Esophagus squamous epithelium (tissue), 5 donors: ENCODE measurements at regions not wholly inside any gene's neighbourhood (a gene's known extent, or its start where the extent isn't known, plus 50 kb on each side); places are given as distances from the start of the nearest gene placed in this dataset.

ENCODE experiments used
- DNase-seq: peaks from one replicate; lab custom pipeline; 2025; lab: John Stamatoyannopoulos, UW
- H3K27ac ChIP-seq, 4 donors: fragments of 200-600 bp; sonication (generic); one replicate each; pipeline ENCODE4 v1.5.1; 2016 to 2019; ENCODE audit warnings: mild to moderate bottlenecking in 1 of 4
- H3K27me3 ChIP-seq, 4 donors: fragments of 200-600 bp; sonication (generic); 1 replicate in 3 of 4; 2 replicates in 1 of 4; pipeline versions ENCODE4 v1.5.1 to v1.6.0; 2017 to 2021; ENCODE audit warnings: antibody characterized with exemption in 1 of 4
- H3K36me3 ChIP-seq, 3 donors: fragments of 200-600 bp; sonication (generic); one replicate each; pipeline ENCODE4 v1.5.1; 2016 to 2019
- H3K4me1 ChIP-seq, 3 donors: fragments of 200-600 bp; sonication (generic); one replicate each; pipeline ENCODE4 v1.5.1; 2017 to 2019
- H3K4me3 ChIP-seq, 4 donors: fragments of 200-600 bp; sonication (generic); 1 replicate in 3 of 4; 2 replicates in 1 of 4; pipeline ENCODE4 v1.5.1; 2016 to 2019; ENCODE audit warnings: mild to moderate bottlenecking in 2 of 4, moderate library complexity in 1 of 4
- H3K9me3 ChIP-seq, 3 donors: fragments of 200-600 bp; sonication (generic); one replicate each; pipeline ENCODE4 v1.5.1; 2016 to 2019
- CTCF ChIP-seq, 6 experiments: fragments of 450-650 bp in 4 of 6; fragments of 200-600 bp in 2 of 6; sonication (generic) in 2 of 6; IDR thresholded peaks; one replicate each; pipeline ENCODE4 v1.5.1; 2016 to 2019; ENCODE audit warnings: antibody characterized with exemption in 6 of 6, mild to moderate bottlenecking in 4 of 6, moderate library complexity in 4 of 6
- POLR2A ChIP-seq, 4 donors: fragments of 450-650 bp; IDR thresholded peaks; one replicate each; pipeline ENCODE4 v1.6.1; 2017; ENCODE audit warnings: antibody characterized with exemption in 4 of 4, mild to moderate bottlenecking in 4 of 4, moderate library complexity in 3 of 4
- WGBS, 2 donors: methylation state at CpG; one replicate each; pipeline ENCODE4 v1.1.5; 2018; 5-methylcytosine and 5-hydroxymethylcytosine counted together
- intact Hi-C: fragments of 100-400 bp; cut with DNase I; formaldehyde crosslinking; loops from one replicate; pipeline ENCODE4 v1.15.0; 2022
- donor health status: DM: yes; HTN: yes; CAD: no.

DNA sequence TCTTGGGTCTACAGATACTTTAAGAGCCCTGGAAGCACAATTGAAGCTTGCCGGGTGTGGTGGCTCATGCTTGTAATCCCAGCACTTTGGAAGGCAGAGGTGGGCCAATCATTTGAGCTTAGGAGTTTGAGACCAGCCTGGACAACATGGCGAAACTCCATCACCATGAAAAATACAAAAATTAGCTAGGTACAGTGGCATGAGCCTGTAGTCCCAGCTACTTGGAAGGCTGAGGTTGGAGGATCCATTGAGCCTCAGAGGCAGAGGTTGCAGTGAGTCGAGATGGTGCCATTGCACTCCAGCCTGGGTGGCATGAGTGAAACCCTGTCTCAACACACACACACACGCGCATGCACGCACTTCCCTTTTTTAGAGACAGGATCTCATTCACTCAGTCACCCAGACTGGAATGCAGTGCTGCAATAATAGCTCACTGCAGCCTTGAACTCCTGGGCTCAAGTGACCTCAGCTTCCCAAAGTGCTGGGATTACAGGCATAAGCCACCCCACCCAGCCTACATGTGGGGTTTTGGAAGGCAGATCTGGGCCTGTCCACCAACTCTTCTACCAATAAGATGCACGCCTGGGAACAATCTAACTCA is 182.5 kb upstream of the JARID2 start:
- peak overlapping the region; percentile 33 to 69 (median 49) for H3K27ac ChIP-seq

DNA sequence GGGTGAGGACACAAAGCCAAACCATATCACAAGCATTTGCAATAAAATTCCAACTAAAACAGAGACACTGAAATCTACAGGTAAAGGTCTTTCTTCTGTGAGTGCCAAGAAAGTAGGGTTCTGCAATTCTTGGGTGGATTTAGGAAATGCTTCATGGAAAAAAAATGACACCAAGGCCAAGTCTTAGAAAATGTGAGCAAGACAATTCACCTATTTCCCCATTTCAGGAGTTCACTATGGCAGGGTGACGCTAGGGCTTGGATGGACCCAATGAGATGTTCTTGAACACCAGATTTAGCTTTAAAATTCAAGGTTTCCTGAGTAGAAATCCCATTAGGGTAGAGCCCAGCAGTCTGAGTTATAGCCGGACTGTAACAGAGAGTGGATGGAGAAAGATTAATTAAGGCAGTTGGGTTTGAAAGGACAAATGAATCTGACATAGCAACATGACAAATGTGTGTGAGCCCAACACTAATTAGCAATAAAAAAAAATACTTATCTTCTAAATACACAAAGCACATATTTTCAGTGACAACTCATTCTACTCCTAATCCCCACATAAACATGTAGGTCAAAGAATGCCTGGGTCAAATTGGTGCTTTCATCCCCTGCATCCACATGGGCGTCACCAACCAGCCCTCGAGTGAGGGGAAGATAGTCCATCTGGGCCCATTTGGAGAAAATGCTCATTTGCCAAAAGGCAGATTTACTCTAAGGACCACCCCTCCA is 180.4 kb upstream of the JARID2 start:
- intact Hi-C loops: no loop called here
- no peak for TF ChIP-seq CTCF (IDR thresholded peaks at IDR 0.05)
- TF ChIP-seq POLR2A (IDR thresholded peaks at IDR 0.05): no peak
- 61 to 63% methylated on average over 4 of the region's 4 CpGs for WGBS, 2 donors

More for the DNA sequence above, 182.5 kb upstream of the JARID2 start:
- intact Hi-C loops: no loop called here
- Histone ChIP-seq H3K9me3 (peaks cover 0 to 6% (median 0%) of the 10 kb centered on the region in 3 donors), H3K4me3 (no peak overlapping the region), H3K27me3 (no peaks in the 10 kb centered on the region), H3K4me1 (peaks cover 4 to 55% (median 25%) of the 10 kb centered on the region in 3 donors), H3K36me3 (no peaks in the 10 kb centered on the region)
- no peak for DNase-seq
- TF ChIP-seq POLR2A (IDR thresholded peaks at IDR 0.05) (no peak), CTCF (IDR thresholded peaks at IDR 0.05) (no peak)
- 60% methylated on average over 5 to 7 of the region's 7 CpGs for WGBS, 2 donors

GRCh38 chr6:15066089-15066758 is 179.6 kb upstream of the JARID2 start:
- WGBS, 2 donors: 18 to 38% methylated on average over 7 of the region's 7 CpGs
- Histone ChIP-seq H3K27ac (peak overlapping the region; percentile 71 to 89 (median 79)), H3K4me1 (peaks cover 4 to 61% (median 25%) of the 10 kb centered on the region in 3 donors), H3K9me3 (no peaks in the 10 kb centered on the region), H3K27me3 (no peaks in the 10 kb centered on the region), H3K36me3 (no peaks in the 10 kb centered on the region), H3K4me3 (no peak overlapping the region)
- no peak for TF ChIP-seq CTCF (IDR thresholded peaks at IDR 0.05)
- no peak for TF ChIP-seq POLR2A (IDR thresholded peaks at IDR 0.05)
- intact Hi-C loops: no loop called here
- no peak for DNase-seq

More for the DNA sequence above, 180.4 kb upstream of the JARID2 start:
- peak overlapping the region; percentile 71 to 89 (median 79) for H3K27ac ChIP-seq
- H3K9me3 ChIP-seq: no peaks in the 10 kb centered on the region
- no peak for DNase-seq
- no peaks in the 10 kb centered on the region for H3K36me3 ChIP-seq
- peaks cover 4 to 56% (median 25%) of the 10 kb centered on the region in 3 donors for H3K4me1 ChIP-seq
- no peaks in the 10 kb centered on the region for H3K27me3 ChIP-seq
- H3K4me3 ChIP-seq: no peak overlapping the region

DNA sequence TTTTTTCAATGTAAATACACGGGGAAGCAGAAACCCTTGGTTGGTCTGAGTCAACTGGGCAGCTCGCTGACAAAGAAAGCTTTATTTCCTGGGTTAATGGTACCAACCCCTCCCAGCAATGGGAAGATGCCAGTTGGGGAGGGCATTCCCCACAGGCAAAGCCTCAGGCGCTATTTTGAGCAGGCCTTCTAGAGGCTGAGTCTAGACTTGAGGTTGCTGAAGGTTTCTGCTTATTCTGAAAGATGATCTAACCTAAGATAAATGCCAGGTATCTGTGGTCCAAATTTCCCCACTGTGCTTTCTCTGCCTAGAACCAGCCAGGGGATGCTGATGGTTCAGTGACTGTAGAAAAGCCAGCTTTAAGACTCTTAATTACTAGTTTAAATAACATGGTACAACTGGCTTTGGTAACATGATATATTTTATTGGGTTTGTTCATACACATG is 172.5 kb upstream of the JARID2 start:
- H3K4me1 ChIP-seq: peaks cover 0 to 10% (median 0%) of the 10 kb centered on the region in 3 donors
- 34 to 47% methylated on average over 2 to 3 of the region's 3 CpGs for WGBS, 2 donors
- H3K9me3 ChIP-seq: no peaks in the 10 kb centered on the region
- DNase-seq: no peak
- H3K36me3 ChIP-seq: no peaks in the 10 kb centered on the region
- H3K4me3 ChIP-seq: no peak overlapping the region
- intact Hi-C loops: no loop called here
- H3K27ac ChIP-seq: peak overlapping the region in 1 of 4 donors; percentile 13
- H3K27me3 ChIP-seq: no peaks in the 10 kb centered on the region
- TF ChIP-seq POLR2A (IDR thresholded peaks at IDR 0.05): no peak
- no peak for TF ChIP-seq CTCF (IDR thresholded peaks at IDR 0.05)
